BLaER1 (cell line): ENCODE measurements at regions not wholly inside any gene's neighbourhood (a gene's known extent, or its start where the extent isn't known, plus 50 kb on each side); places are given as distances from the start of the nearest gene placed in this dataset.
A peak's percentile ranks its signal among the peaks of the same experiment; 100 is the strongest.

Source experiments
- H3K27ac ChIP-seq: shearing (Covaris generic); formaldehyde crosslinking; 2 replicates; pipeline ENCODE4 v1.8.1; 2022
- H3K27me3 ChIP-seq: shearing (Covaris generic); formaldehyde crosslinking; 2 replicates; pipeline ENCODE4 v1.8.1; 2022
- H3K36me3 ChIP-seq: shearing (Covaris generic); formaldehyde crosslinking; 2 replicates; pipeline ENCODE4 v1.8.1; 2022
- H3K4me1 ChIP-seq: shearing (Covaris generic); formaldehyde crosslinking; 2 replicates; pipeline ENCODE4 v1.8.1; 2022
- H3K4me2 ChIP-seq: shearing (Covaris generic); formaldehyde crosslinking; 2 replicates; pipeline ENCODE4 v1.8.1; 2022
- H3K4me3 ChIP-seq: shearing (Covaris generic); formaldehyde crosslinking; 2 replicates; pipeline ENCODE4 v1.8.1; 2022
- H3K9ac ChIP-seq: shearing (Covaris generic); formaldehyde crosslinking; 2 replicates; pipeline ENCODE4 v1.8.1; 2022
- H3K9me3 ChIP-seq: shearing (Covaris generic); formaldehyde crosslinking; 2 replicates; pipeline ENCODE4 v1.8.1; 2022
- H4K20me1 ChIP-seq: shearing (Covaris generic); formaldehyde crosslinking; 2 replicates; pipeline ENCODE4 v1.8.1; 2022
- Cebpa-rat ChIP-seq: shearing (Covaris generic); IDR thresholded peaks from 2 replicates; pipeline ENCODE4 v1.8.1; 2022

- H3K27me3 ChIP-seq: no peaks in the 10 kb centered on the region
- H3K9ac ChIP-seq: no peak overlapping the region
- H3K4me2 ChIP-seq: no peak overlapping the region
- H3K27ac ChIP-seq: no peak overlapping the region
- no peaks in the 10 kb centered on the region for H4K20me1 ChIP-seq
- no peak for TF ChIP-seq Cebpa-rat
- peaks cover 11% of the 10 kb centered on the region for H3K4me1 ChIP-seq
- no peaks in the 10 kb centered on the region for H3K9me3 ChIP-seq
- no peak overlapping the region for H3K4me3 ChIP-seq
- no peaks in the 10 kb centered on the region for H3K36me3 ChIP-seq
These were observed 1076.5 kb upstream of the ARRDC3 start for GRCh38 chr5:92459654-92460053.

- Histone ChIP-seq H3K9ac (no peak overlapping the region), H3K36me3 (no peaks in the 10 kb centered on the region), H4K20me1 (no peaks in the 10 kb centered on the region), H3K9me3 (no peaks in the 10 kb centered on the region), H3K27ac (no peak overlapping the region), H3K4me2 (peak overlapping the region; percentile 43), H3K27me3 (no peaks in the 10 kb centered on the region), H3K4me1 (peaks cover 12% of the 10 kb centered on the region), H3K4me3 (no peak overlapping the region)
- TF ChIP-seq Cebpa-rat: no peak
These were observed 1071.9 kb upstream of the ARRDC3 start for GRCh38 chr5:92455011-92455410.

- no peak overlapping the region for H3K27ac ChIP-seq
- peaks cover 4% of the 10 kb centered on the region; the same call in 1 of the 2 replicates for H3K9me3 ChIP-seq
- H4K20me1 ChIP-seq: no peaks in the 10 kb centered on the region
- no peak overlapping the region for H3K4me3 ChIP-seq
- H3K27me3 ChIP-seq: no peaks in the 10 kb centered on the region
- TF ChIP-seq Cebpa-rat: no peak
- H3K36me3 ChIP-seq: no peaks in the 10 kb centered on the region
- H3K4me1 ChIP-seq: peaks cover 13% of the 10 kb centered on the region
- peak overlapping the region; percentile 37; the same call in 1 of the 2 replicates for H3K4me2 ChIP-seq
- no peak overlapping the region for H3K9ac ChIP-seq
These were observed 1061.8 kb upstream of the ARRDC3 start for GRCh38 chr5:92444888-92445287.

GRCh38 chr5:92435781-92436180 lies 1052.7 kb upstream of the ARRDC3 start:
- no peaks in the 10 kb centered on the region for H3K4me1 ChIP-seq
- H3K9ac ChIP-seq: no peak overlapping the region
- no peaks in the 10 kb centered on the region for H3K27me3 ChIP-seq
- no peaks in the 10 kb centered on the region for H3K36me3 ChIP-seq
- H3K27ac ChIP-seq: no peak overlapping the region
- no peaks in the 10 kb centered on the region for H4K20me1 ChIP-seq
- TF ChIP-seq Cebpa-rat: no peak
- no peak overlapping the region for H3K4me3 ChIP-seq
- H3K4me2 ChIP-seq: no peak overlapping the region
- H3K9me3 ChIP-seq: peaks cover 4% of the 10 kb centered on the region; the same call in 1 of the 2 replicates

- Histone ChIP-seq H3K27ac (no peak overlapping the region), H3K4me1 (no peaks in the 10 kb centered on the region), H3K4me2 (no peak overlapping the region), H3K4me3 (no peak overlapping the region), H3K9ac (no peak overlapping the region), H3K9me3 (peaks cover 2% of the 10 kb centered on the region; the same call in 1 of the 2 replicates), H4K20me1 (no peaks in the 10 kb centered on the region), H3K27me3 (no peaks in the 10 kb centered on the region), H3K36me3 (no peaks in the 10 kb centered on the region)
- TF ChIP-seq Cebpa-rat: no peak
These were observed 1046.5 kb upstream of the ARRDC3 start for GRCh38 chr5:92429646-92430045.

GRCh38 chr5:92428415-92428814 lies 1045.3 kb upstream of the ARRDC3 start:
- Histone ChIP-seq H3K4me1 (no peaks in the 10 kb centered on the region), H3K9ac (no peak overlapping the region), H3K9me3 (peaks cover 13% of the 10 kb centered on the region), H3K4me2 (no peak overlapping the region), H3K27ac (no peak overlapping the region), H3K27me3 (no peaks in the 10 kb centered on the region), H4K20me1 (no peaks in the 10 kb centered on the region), H3K4me3 (no peak overlapping the region), H3K36me3 (no peaks in the 10 kb centered on the region)
- TF ChIP-seq Cebpa-rat: no peak

- no peak overlapping the region for H3K27ac ChIP-seq
- H3K4me3 ChIP-seq: no peak overlapping the region
- no peaks in the 10 kb centered on the region for H3K36me3 ChIP-seq
- no peak for TF ChIP-seq Cebpa-rat
- no peaks in the 10 kb centered on the region for H3K4me1 ChIP-seq
- H3K9ac ChIP-seq: no peak overlapping the region
- H3K4me2 ChIP-seq: no peak overlapping the region
- peaks cover 44% of the 10 kb centered on the region for H3K9me3 ChIP-seq
- no peaks in the 10 kb centered on the region for H3K27me3 ChIP-seq
- H4K20me1 ChIP-seq: no peaks in the 10 kb centered on the region
These were observed 1041.8 kb upstream of the ARRDC3 start for GRCh38 chr5:92424785-92425426.

- Histone ChIP-seq H3K4me1 (no peaks in the 10 kb centered on the region), H3K27ac (no peak overlapping the region), H3K36me3 (no peaks in the 10 kb centered on the region), H3K27me3 (no peaks in the 10 kb centered on the region), H3K4me3 (no peak overlapping the region), H3K4me2 (no peak overlapping the region), H4K20me1 (no peaks in the 10 kb centered on the region), H3K9ac (no peak overlapping the region), H3K9me3 (peaks cover 49% of the 10 kb centered on the region)
- no peak for TF ChIP-seq Cebpa-rat
These were observed 1038.8 kb upstream of the ARRDC3 start for GRCh38 chr5:92421942-92422341.

GRCh38 chr5:92421196-92421595 lies 1038.1 kb upstream of the ARRDC3 start:
- Histone ChIP-seq H3K4me3 (no peak overlapping the region), H3K4me2 (no peak overlapping the region), H3K27me3 (no peaks in the 10 kb centered on the region), H3K4me1 (no peaks in the 10 kb centered on the region), H3K9ac (no peak overlapping the region), H3K27ac (no peak overlapping the region), H3K9me3 (peaks cover 49% of the 10 kb centered on the region), H4K20me1 (no peaks in the 10 kb centered on the region), H3K36me3 (no peaks in the 10 kb centered on the region)
- TF ChIP-seq Cebpa-rat: no peak

GRCh38 chr5:92419261-92419660 lies 1036.1 kb upstream of the ARRDC3 start:
- Histone ChIP-seq H4K20me1 (no peaks in the 10 kb centered on the region), H3K27ac (no peak overlapping the region), H3K36me3 (no peaks in the 10 kb centered on the region), H3K4me3 (no peak overlapping the region), H3K27me3 (no peaks in the 10 kb centered on the region), H3K9ac (no peak overlapping the region), H3K4me1 (no peaks in the 10 kb centered on the region), H3K9me3 (peaks cover 43% of the 10 kb centered on the region), H3K4me2 (no peak overlapping the region)
- no peak for TF ChIP-seq Cebpa-rat

GRCh38 chr5:92418341-92418740 lies 1035.2 kb upstream of the ARRDC3 start:
- H3K4me3 ChIP-seq: no peak overlapping the region
- H3K4me1 ChIP-seq: no peaks in the 10 kb centered on the region
- no peaks in the 10 kb centered on the region for H4K20me1 ChIP-seq
- no peak for TF ChIP-seq Cebpa-rat
- H3K4me2 ChIP-seq: no peak overlapping the region
- H3K9ac ChIP-seq: no peak overlapping the region
- no peaks in the 10 kb centered on the region for H3K36me3 ChIP-seq
- no peak overlapping the region for H3K27ac ChIP-seq
- no peaks in the 10 kb centered on the region for H3K27me3 ChIP-seq
- H3K9me3 ChIP-seq: peaks cover 35% of the 10 kb centered on the region
